Sigmoid colon (tissue), 4 donors: ENCODE measurements at regions not wholly inside any gene's neighbourhood (a gene's known extent, or its start where the extent isn't known, plus 50 kb on each side); places are given as distances from the start of the nearest gene placed in this dataset.

Experiments used
- CTCF ChIP-seq, 4 experiments: fragments of 450-650 bp in 3 of 4; fragments of 200-600 bp in 1 of 4; IDR thresholded peaks; one replicate each; pipeline ENCODE4 v1.5.1; 2016 to 2019; ENCODE audit warnings: antibody characterized with exemption in 4 of 4, mild to moderate bottlenecking in 3 of 4, moderate library complexity in 2 of 4
- EP300 ChIP-seq, 4 donors: sonication (generic); formaldehyde crosslinking; IDR thresholded peaks; one replicate each; pipeline ENCODE4 v1.6.1; 2017; ENCODE audit warnings: antibody characterized with exemption in 4 of 4
- POLR2A ChIP-seq, 2 donors: fragments of 450-650 bp; IDR thresholded peaks; one replicate each; pipeline ENCODE4 v1.6.1; 2016; ENCODE audit warnings: antibody characterized with exemption in 2 of 2, mild to moderate bottlenecking in 2 of 2, moderate library complexity in 2 of 2
- POLR2AphosphoS5 ChIP-seq, 4 donors: sonication (generic); formaldehyde crosslinking; IDR thresholded peaks; one replicate each; pipeline ENCODE4 v1.6.1; 2017; ENCODE audit warnings: antibody characterized with exemption in 4 of 4

- TF ChIP-seq CTCF (IDR thresholded peaks at IDR 0.05) (no peak), POLR2A (IDR thresholded peaks at IDR 0.05) (no peak), POLR2AphosphoS5 (IDR thresholded peaks at IDR 0.05) (no peak), EP300 (IDR thresholded peaks at IDR 0.05) (no peak)
Observed at GRCh38 chr14:22450266-22450665, 138.8 kb downstream of the DAD1 start.
